T-helper 2 cell treated with Interferon-gamma antibody and Interleukin-4, amounts not matched to agents 5 μg/mL and 100 μg/mL, for 36 hours (primary cell): ENCODE measurements at regions not wholly inside any gene's neighbourhood (a gene's known extent, or its start where the extent isn't known, plus 50 kb on each side); places are given as distances from the start of the nearest gene placed in this dataset.

ENCODE experiments used
- DNase-seq: peaks from one replicate; pipeline ENCODE4 v3.0.0; 2021; ENCODE audit warnings: low spot score
- H3K27ac Mint-ChIP-seq: one replicate; pipeline ENCODE4 v1.8.0; 2021; ENCODE audit warnings: mild to moderate bottlenecking, mixed read lengths
- H3K27me3 Mint-ChIP-seq: one replicate; pipeline ENCODE4 v1.8.0; 2021; ENCODE audit warnings: low read depth, mixed read lengths
- H3K36me3 Mint-ChIP-seq: one replicate; pipeline ENCODE4 v1.8.0; 2021; ENCODE audit warnings: low read depth, mixed read lengths
- H3K4me1 Mint-ChIP-seq: one replicate; pipeline ENCODE4 v1.8.0; 2021; ENCODE audit warnings: low read depth, mixed read lengths
- H3K4me3 Mint-ChIP-seq: one replicate; pipeline ENCODE4 v1.8.0; 2022; ENCODE audit warnings: mild to moderate bottlenecking, moderate library complexity, mixed read lengths
- H3K9me3 Mint-ChIP-seq: one replicate; pipeline ENCODE4 v1.8.0; 2021; ENCODE audit warnings: mixed read lengths

GRCh38 chr22:49243965-49244364, 583.7 kb downstream of the BRD1 start:
- no peak for DNase-seq
- no peaks in the 10 kb centered on the region for H3K4me1 Mint-ChIP-seq
- no peak overlapping the region for H3K4me3 Mint-ChIP-seq
- H3K27me3 Mint-ChIP-seq = no peaks in the 10 kb centered on the region
- no peak overlapping the region for H3K27ac Mint-ChIP-seq
- H3K9me3 Mint-ChIP-seq = no peaks in the 10 kb centered on the region
- no peaks in the 10 kb centered on the region for H3K36me3 Mint-ChIP-seq

- no peaks in the 10 kb centered on the region for H3K9me3 Mint-ChIP-seq
- H3K36me3 Mint-ChIP-seq = no peaks in the 10 kb centered on the region
- no peak for DNase-seq
- H3K4me3 Mint-ChIP-seq = no peak overlapping the region
- no peak overlapping the region for H3K27ac Mint-ChIP-seq
- H3K4me1 Mint-ChIP-seq = no peaks in the 10 kb centered on the region
- H3K27me3 Mint-ChIP-seq = no peaks in the 10 kb centered on the region
These were observed 584.3 kb downstream of the BRD1 start for GRCh38 chr22:49243335-49243734.

DNA sequence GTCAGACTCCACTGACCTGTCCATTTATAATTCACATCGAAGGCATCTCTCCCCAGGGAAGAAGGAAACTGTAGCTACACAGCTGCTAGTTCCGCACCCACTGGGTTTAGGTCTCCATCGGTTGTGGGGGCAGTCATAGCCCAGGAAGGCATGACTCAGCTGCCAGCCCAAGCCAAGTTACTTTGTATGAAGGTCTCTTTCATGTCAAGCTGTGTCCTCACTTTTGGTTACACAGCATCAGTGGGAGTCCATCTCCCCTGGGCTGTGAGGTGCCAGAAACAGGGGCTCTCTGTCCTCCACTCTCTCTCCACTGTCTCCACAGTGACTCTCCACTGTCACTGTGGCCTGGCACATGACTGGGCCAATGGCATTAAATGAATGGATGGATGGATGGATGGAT, 585.2 kb downstream of the BRD1 start:
- Mint-ChIP-seq H3K36me3 (no peaks in the 10 kb centered on the region), H3K4me3 (no peak overlapping the region), H3K27me3 (no peaks in the 10 kb centered on the region), H3K27ac (no peak overlapping the region), H3K9me3 (no peaks in the 10 kb centered on the region), H3K4me1 (no peaks in the 10 kb centered on the region)
- DNase-seq = no peak

DNA sequence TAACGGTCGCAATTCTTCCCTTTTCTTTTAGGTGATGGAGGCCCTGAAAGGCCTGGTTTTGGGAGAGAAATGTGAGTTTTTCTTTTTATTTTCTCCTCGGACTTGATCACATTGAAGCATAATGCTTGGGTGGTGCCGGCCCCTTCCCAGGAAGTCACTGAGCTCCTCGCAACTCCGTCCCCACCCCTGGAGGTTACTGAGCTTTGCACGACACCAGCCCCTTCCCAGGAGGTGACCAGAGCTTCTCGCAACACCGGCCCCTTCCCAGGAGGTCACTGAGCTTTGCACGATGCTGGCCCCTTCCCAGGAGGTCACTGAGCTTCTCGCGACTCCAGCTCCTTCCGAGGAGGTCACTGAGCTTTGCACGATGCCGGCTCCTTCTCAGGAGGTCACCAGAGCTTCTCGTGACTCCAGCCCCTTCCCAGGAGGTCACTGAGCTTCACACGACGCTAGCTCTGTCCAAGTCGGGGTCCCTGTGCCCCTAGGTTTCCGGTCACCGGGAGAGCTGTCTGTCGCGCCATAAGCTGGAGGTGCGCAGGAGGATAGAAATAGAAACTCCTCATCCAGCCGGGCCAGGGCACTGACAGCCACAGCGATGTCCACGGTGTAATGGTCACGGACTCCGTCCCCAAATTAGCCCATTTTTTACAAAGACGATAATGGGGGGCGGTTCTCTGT, 586.4 kb downstream of the BRD1 start:
- H3K4me1 Mint-ChIP-seq = no peaks in the 10 kb centered on the region
- no peak overlapping the region for H3K27ac Mint-ChIP-seq
- H3K4me3 Mint-ChIP-seq = no peak overlapping the region
- no peak for DNase-seq
- H3K9me3 Mint-ChIP-seq = no peaks in the 10 kb centered on the region
- no peaks in the 10 kb centered on the region for H3K36me3 Mint-ChIP-seq
- H3K27me3 Mint-ChIP-seq = no peaks in the 10 kb centered on the region

DNA sequence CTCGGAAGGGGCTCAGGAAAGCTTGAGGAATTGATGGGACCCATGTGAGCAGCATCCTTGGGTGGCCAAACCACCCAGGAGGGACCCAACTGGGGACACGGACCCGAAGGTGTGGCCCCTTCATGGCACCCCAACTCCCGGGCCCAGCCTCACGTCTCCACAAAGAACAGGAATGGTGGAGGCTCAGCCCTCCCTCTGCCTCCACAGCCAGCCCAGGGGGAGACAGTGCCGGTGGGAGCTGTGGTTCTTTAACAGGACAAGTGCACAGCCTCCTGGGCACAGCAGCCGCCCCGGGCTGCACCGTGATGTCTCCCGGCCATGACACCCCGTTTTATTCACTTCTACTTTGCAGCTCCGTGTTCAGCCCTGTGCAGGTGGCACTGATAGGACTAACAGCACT, 587.2 kb downstream of the BRD1 start:
- Mint-ChIP-seq H3K9me3 (no peaks in the 10 kb centered on the region), H3K4me1 (no peaks in the 10 kb centered on the region), H3K36me3 (no peaks in the 10 kb centered on the region), H3K27me3 (no peaks in the 10 kb centered on the region), H3K4me3 (no peak overlapping the region), H3K27ac (no peak overlapping the region)
- DNase-seq = no peak

DNA sequence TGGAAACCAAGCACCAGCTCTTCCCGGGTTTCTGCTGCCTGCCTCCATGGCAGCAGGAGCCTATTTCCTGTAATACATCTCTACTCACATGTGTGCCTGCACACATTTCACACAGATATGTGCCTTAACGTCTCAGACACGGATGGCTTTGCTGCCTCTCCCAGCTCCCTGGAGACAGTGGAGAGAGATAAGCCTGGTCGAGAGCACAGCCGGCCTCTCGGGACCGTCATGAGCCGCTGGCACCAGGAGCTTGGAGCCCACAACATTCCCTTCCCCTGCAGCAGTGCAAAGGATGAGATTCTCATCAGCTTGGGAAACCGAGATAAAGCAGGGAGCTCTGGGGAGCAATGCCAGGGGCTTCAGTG, 587.7 kb downstream of the BRD1 start:
- DNase-seq = no peak
- H3K4me3 Mint-ChIP-seq = no peak overlapping the region
- no peaks in the 10 kb centered on the region for H3K36me3 Mint-ChIP-seq
- no peaks in the 10 kb centered on the region for H3K27me3 Mint-ChIP-seq
- H3K9me3 Mint-ChIP-seq = no peaks in the 10 kb centered on the region
- no peak overlapping the region for H3K27ac Mint-ChIP-seq
- no peaks in the 10 kb centered on the region for H3K4me1 Mint-ChIP-seq

GRCh38 chr22:49239264-49240015, 588.2 kb downstream of the BRD1 start:
- H3K36me3 Mint-ChIP-seq = no peaks in the 10 kb centered on the region
- H3K9me3 Mint-ChIP-seq = no peaks in the 10 kb centered on the region
- H3K4me1 Mint-ChIP-seq = no peaks in the 10 kb centered on the region
- no peak for DNase-seq
- H3K27ac Mint-ChIP-seq = no peak overlapping the region
- H3K4me3 Mint-ChIP-seq = no peak overlapping the region
- H3K27me3 Mint-ChIP-seq = no peaks in the 10 kb centered on the region

GRCh38 chr22:49238181-49239141, 589.2 kb downstream of the BRD1 start:
- no peak overlapping the region for H3K4me3 Mint-ChIP-seq
- H3K9me3 Mint-ChIP-seq = no peaks in the 10 kb centered on the region
- H3K4me1 Mint-ChIP-seq = no peaks in the 10 kb centered on the region
- no peak overlapping the region for H3K27ac Mint-ChIP-seq
- DNase-seq = no peak
- no peaks in the 10 kb centered on the region for H3K27me3 Mint-ChIP-seq
- no peaks in the 10 kb centered on the region for H3K36me3 Mint-ChIP-seq

- no peak for DNase-seq
- Mint-ChIP-seq H3K4me3 (no peak overlapping the region), H3K9me3 (no peaks in the 10 kb centered on the region), H3K27me3 (no peaks in the 10 kb centered on the region), H3K4me1 (no peaks in the 10 kb centered on the region), H3K27ac (no peak overlapping the region), H3K36me3 (no peaks in the 10 kb centered on the region)
These were observed 590.0 kb downstream of the BRD1 start for GRCh38 chr22:49237703-49238102.

DNA sequence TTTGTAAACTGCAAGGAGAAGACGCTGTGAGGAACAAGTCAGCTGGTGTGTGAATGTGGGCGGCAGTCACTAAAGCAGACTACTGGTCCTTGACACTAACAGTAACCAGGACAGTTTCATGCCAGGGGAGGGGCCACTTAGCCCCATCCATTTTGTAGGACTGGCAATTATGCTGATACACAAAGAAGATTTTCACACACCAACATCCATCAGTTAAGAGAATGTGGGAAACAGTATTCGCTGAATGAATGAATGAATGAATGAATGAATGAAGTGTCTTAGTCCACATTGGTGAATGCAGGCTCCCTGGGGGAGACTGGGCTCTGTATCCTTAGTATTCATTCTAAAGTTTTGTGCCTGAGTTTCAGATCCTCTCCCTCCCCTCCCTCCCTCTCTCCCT, 590.4 kb downstream of the BRD1 start:
- H3K27me3 Mint-ChIP-seq = no peaks in the 10 kb centered on the region
- no peak overlapping the region for H3K27ac Mint-ChIP-seq
- no peaks in the 10 kb centered on the region for H3K9me3 Mint-ChIP-seq
- H3K36me3 Mint-ChIP-seq = no peaks in the 10 kb centered on the region
- no peak overlapping the region for H3K4me3 Mint-ChIP-seq
- no peak for DNase-seq
- no peaks in the 10 kb centered on the region for H3K4me1 Mint-ChIP-seq

- Mint-ChIP-seq H3K27me3 (no peaks in the 10 kb centered on the region), H3K27ac (no peak overlapping the region), H3K4me3 (no peak overlapping the region), H3K9me3 (no peaks in the 10 kb centered on the region), H3K36me3 (no peaks in the 10 kb centered on the region), H3K4me1 (no peaks in the 10 kb centered on the region)
- DNase-seq = no peak
These were observed 591.1 kb downstream of the BRD1 start for GRCh38 chr22:49236541-49237075.

GRCh38 chr22:49235463-49236300, 592.0 kb downstream of the BRD1 start:
- Mint-ChIP-seq H3K36me3 (no peaks in the 10 kb centered on the region), H3K4me3 (no peak overlapping the region), H3K9me3 (no peaks in the 10 kb centered on the region), H3K4me1 (no peaks in the 10 kb centered on the region), H3K27me3 (no peaks in the 10 kb centered on the region), H3K27ac (no peak overlapping the region)
- no peak for DNase-seq

DNA sequence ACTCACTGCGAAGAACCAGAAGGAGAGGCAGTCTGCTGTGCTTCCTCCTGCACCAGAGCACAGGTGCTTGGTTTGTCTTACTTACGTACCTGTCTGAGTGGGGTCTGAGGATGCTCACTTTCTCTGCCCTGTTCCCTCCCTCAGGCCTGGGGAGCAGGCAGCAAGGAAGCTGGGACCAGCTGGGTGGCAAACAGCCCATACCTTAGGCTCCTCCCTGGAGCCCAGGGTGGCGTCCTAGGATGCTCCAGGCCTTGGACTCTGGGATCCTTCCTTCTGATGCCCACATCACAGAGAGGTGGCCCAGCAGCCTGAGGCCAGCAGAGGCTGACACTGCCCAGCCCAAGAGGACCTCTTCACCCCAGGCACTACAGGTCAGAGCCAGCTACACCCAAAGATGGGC, 593.2 kb downstream of the BRD1 start:
- Mint-ChIP-seq H3K9me3 (no peaks in the 10 kb centered on the region), H3K4me1 (no peaks in the 10 kb centered on the region), H3K27me3 (no peaks in the 10 kb centered on the region), H3K36me3 (no peaks in the 10 kb centered on the region), H3K27ac (no peak overlapping the region), H3K4me3 (no peak overlapping the region)
- no peak for DNase-seq
